IMR-90 (cell line): ENCODE measurements at regions not wholly inside any gene's neighbourhood (a gene's known extent, or its start where the extent isn't known, plus 50 kb on each side); places are given as distances from the start of the nearest gene placed in this dataset.

Experiments
- ATAC-seq: fragments of 200-7000 bp; cut with Tn5 transposase; 2 replicates; pipeline ENCODE4 v1.9.1; 2020; ENCODE audit warnings: low read depth, mild to moderate bottlenecking, moderate library complexity
- BruUV-seq: library from RNA; stranded (reverse); fragments of 400-500 nt; replicated peaks from 2 replicates; lab custom pipeline; 2021; lab: Mats Ljungman, UMichigan
- CTCF ChIA-PET: fragments of 300-600 bp; formaldehyde crosslinking; extraction: SDS; loops from one replicate; lab custom pipeline; 2021; ENCODE audit warnings: antibody characterized with exemption; lab: Yijun Ruan, JAX
- POLR2A ChIA-PET: fragments of 300-600 bp; sonication (Branson Sonifier 250); formaldehyde crosslinking; loops from one replicate; lab custom pipeline; 2022; ENCODE audit warnings: antibody characterized with exemption; ENCODE audit not compliant: unreplicated experiment; lab: Charles Lee
- DNase-seq: peaks from one replicate; pipeline ENCODE4 v3.0.0; 2013
- H2AFZ ChIP-seq: replicated peaks from 2 replicates; pipeline ENCODE3; 2013; ENCODE audit warnings: low read length, mild to moderate bottlenecking; ENCODE audit not compliant: poor library complexity
- H2AK5ac ChIP-seq: 2 replicates; pipeline ENCODE4 v1.6.1; 2013; ENCODE audit warnings: low read depth, low read length, inconsistent platforms
- H2AK9ac ChIP-seq: replicated peaks from 2 replicates; pipeline ENCODE3; 2013; ENCODE audit warnings: mild to moderate bottlenecking, low read depth, low read length, moderate library complexity; ENCODE audit not compliant: poor library complexity
- H2BK120ac ChIP-seq: 2 replicates; pipeline ENCODE4 v1.6.1; 2013; ENCODE audit warnings: low read depth, low read length, inconsistent platforms
- H2BK15ac ChIP-seq: 3 replicates; pipeline ENCODE4 v1.6.1; 2013; ENCODE audit warnings: low read depth, low read length, inconsistent platforms
- H2BK20ac ChIP-seq: 2 replicates; pipeline ENCODE4 v1.6.1; 2013; ENCODE audit warnings: low read depth, mild to moderate bottlenecking, inconsistent platforms, low read length, moderate library complexity
- H2BK5ac ChIP-seq: 2 replicates; pipeline ENCODE4 v1.6.1; 2013; ENCODE audit warnings: mild to moderate bottlenecking, low read depth, low read length, inconsistent platforms; ENCODE audit not compliant: poor library complexity, severe bottlenecking
- H3K14ac ChIP-seq: replicated peaks from 2 replicates; pipeline ENCODE4 v1.6.1; 2013; ENCODE audit warnings: low read depth, low read length, inconsistent platforms
- H3K18ac ChIP-seq: 2 replicates; pipeline ENCODE4 v1.6.1; 2013; ENCODE audit warnings: low read depth, low read length, control low read depth
- H3K23ac ChIP-seq: 2 replicates; pipeline ENCODE4 v1.6.1; 2013; ENCODE audit warnings: low read depth, low read length, inconsistent platforms
- H3K27ac ChIP-seq: 2 replicates; pipeline ENCODE4 v1.5.1; 2013; ENCODE audit warnings: mild to moderate bottlenecking, control low read depth, low read length; ENCODE audit not compliant: insufficient read depth
- H3K27me3 ChIP-seq: 2 replicates; pipeline ENCODE4 v1.6.1; 2013; ENCODE audit warnings: low read length; ENCODE audit not compliant: control insufficient read depth, insufficient read depth
- H3K36me3 ChIP-seq: 2 replicates; pipeline ENCODE4 v1.6.1; 2013; ENCODE audit warnings: low read length, mixed read lengths; ENCODE audit not compliant: control insufficient read depth, insufficient read depth
- H3K4ac ChIP-seq: 2 replicates; pipeline ENCODE4 v1.6.1; 2013; ENCODE audit warnings: low read depth, low read length, inconsistent platforms
- H3K4me1 ChIP-seq: 2 replicates; pipeline ENCODE4 v1.6.1; 2013; ENCODE audit warnings: low read length, mixed read lengths; ENCODE audit not compliant: control insufficient read depth, insufficient read depth
- H3K4me2 ChIP-seq: 2 replicates; pipeline ENCODE4 v1.6.1; 2013; ENCODE audit warnings: low read depth, mild to moderate bottlenecking, control low read depth, low read length, moderate library complexity
- H3K4me3 ChIP-seq: 2 replicates; pipeline ENCODE4 v1.5.1; 2013; ENCODE audit warnings: low read depth, mild to moderate bottlenecking, control low read depth, low read length, moderate library complexity; ENCODE audit not compliant: insufficient read depth
- H3K56ac ChIP-seq: 2 replicates; pipeline ENCODE4 v1.6.1; 2013; ENCODE audit warnings: low read length, inconsistent platforms; ENCODE audit not compliant: insufficient read depth; ENCODE audit errors: extremely low read depth
- H3K79me1 ChIP-seq, 2 experiments: 2 replicates each; pipeline ENCODE4 v1.6.1; 2013; ENCODE audit warnings: low read length in 2 of 2, inconsistent platforms in 1 of 2, low read depth in 1 of 2
- H3K9ac ChIP-seq: 2 replicates; pipeline ENCODE4 v1.6.1; 2013; ENCODE audit warnings: low read depth, low read length, control low read depth
- H3K9me1 ChIP-seq: 2 replicates; pipeline ENCODE4 v1.6.1; 2013; ENCODE audit warnings: low read length, inconsistent platforms; ENCODE audit not compliant: insufficient read depth
- H3K9me3 ChIP-seq: 2 replicates; pipeline ENCODE4 v1.6.1; 2013; ENCODE audit warnings: low read length; ENCODE audit not compliant: control insufficient read depth, insufficient read depth
- H4K20me1 ChIP-seq: 2 replicates; pipeline ENCODE4 v1.6.1; 2013; ENCODE audit warnings: low read length, inconsistent platforms; ENCODE audit not compliant: insufficient read depth
- H4K5ac ChIP-seq: 2 replicates; pipeline ENCODE4 v1.6.1; 2013; ENCODE audit warnings: mild to moderate bottlenecking, low read depth, low read length, control low read depth
- H4K8ac ChIP-seq, 2 experiments: 2 replicates each; pipeline ENCODE4 v1.6.1; 2013; ENCODE audit warnings: low read depth in 2 of 2, low read length in 2 of 2, control low read depth in 1 of 2, inconsistent platforms in 1 of 2
- H4K91ac ChIP-seq: 2 replicates; pipeline ENCODE4 v1.6.1; 2013; ENCODE audit warnings: low read depth, low read length, inconsistent platforms; ENCODE audit not compliant: insufficient read depth
- MXI1 ChIP-seq: IDR thresholded peaks from 2 replicates; pipeline ENCODE4 v1.6.1; 2012; ENCODE audit warnings: low read depth, mild to moderate bottlenecking, low read length, moderate library complexity, borderline replicate concordance
- NFE2L2 ChIP-seq: fragments of 150-350 bp; IDR thresholded peaks from 2 replicates; pipeline ENCODE4 v1.6.1; 2016; ENCODE audit warnings: low read depth, mild to moderate bottlenecking, low read length
- RCOR1 ChIP-seq: IDR thresholded peaks from 2 replicates; pipeline ENCODE4 v1.6.1; 2012; ENCODE audit warnings: mild to moderate bottlenecking, low read length, improper control_type of control experiment; ENCODE audit not compliant: insufficient replicate concordance
- RFX5 ChIP-seq: IDR thresholded peaks from 2 replicates; pipeline ENCODE4 v1.8.0; 2012; ENCODE audit warnings: low read depth, mild to moderate bottlenecking, low read length, moderate library complexity
- WGBS, 2 experiments: methylation state at CpG; one replicate each; pipeline versions ENCODE4 v1.1.5 to v1.1.7; 2013; ENCODE audit warnings: missing lambda C conversion rate in 2 of 2; ENCODE audit not compliant: insufficient read length in 1 of 2; ENCODE audit errors: extremely low coverage in 2 of 2; 5-methylcytosine and 5-hydroxymethylcytosine counted together
- dilution Hi-C: fragments of 300-500 bp; cut with HindIII; formaldehyde crosslinking; loops from one replicate; pipeline ENCODE4 v1.14.3; 2018; ENCODE audit warnings: low sequenced_read_pairs; ENCODE audit not compliant: unreplicated experiment
- in situ Hi-C: fragments of 300-500 bp; cut with MboI; formaldehyde crosslinking; loops from 3 replicates; pipeline ENCODE4 v1.14.3; 2019; ENCODE audit warnings: low sequenced_read_pairs, inconsistent platforms, mixed read lengths
- intact Hi-C: fragments of 100-400 bp; cut with micrococcal nuclease; formaldehyde crosslinking; loops from 2 replicates; pipeline ENCODE4 v1.10.0; 2022
- TF ChIP-seq, protein P1 (sequence below): fragments of 150-350 bp; IDR thresholded peaks from 2 replicates; pipeline ENCODE4 v1.6.1; 2017; ENCODE audit warnings: mild to moderate bottlenecking, antibody characterized with exemption, low read length, low read depth

DNA sequence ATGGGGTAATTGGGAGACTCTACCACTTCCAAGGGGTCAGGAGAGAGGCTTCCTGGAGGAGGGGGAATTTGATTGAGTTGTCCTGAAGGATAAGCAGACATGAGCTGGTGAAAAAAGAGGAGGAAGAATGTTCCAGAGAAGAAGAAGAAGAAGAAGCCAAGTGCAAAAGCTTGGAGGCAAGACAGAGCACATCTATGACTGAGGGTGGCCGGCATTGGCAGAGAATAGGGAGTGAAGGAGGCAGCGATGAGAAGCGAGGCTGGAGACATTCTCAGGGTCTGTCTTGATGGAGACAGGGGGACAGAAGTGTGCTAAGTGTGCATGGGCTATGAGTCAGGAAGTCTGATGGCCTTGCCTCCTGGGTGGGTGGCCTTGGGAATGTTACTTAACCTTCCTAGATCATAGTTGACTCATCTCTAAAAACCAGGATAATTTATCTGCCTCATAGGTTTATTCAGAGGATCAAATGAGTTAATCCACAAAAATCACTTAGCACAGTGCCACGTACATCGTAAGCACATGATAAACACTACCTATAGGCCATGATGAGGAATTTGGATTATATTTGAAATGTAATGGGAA lies 171.7 kb downstream of the ABCC12 start:
- CTCF ChIA-PET, result no interaction called here

More for the DNA sequence above, 171.7 kb downstream of the ABCC12 start:
- intact Hi-C loops (no loop called here), in situ Hi-C loops (no loop called here), dilution Hi-C loops (no loop called here)
- H3K23ac ChIP-seq, result no peak overlapping the region
- H3K9ac ChIP-seq, result no peak overlapping the region
- H4K5ac ChIP-seq, result no peak overlapping the region
- H3K4me1 ChIP-seq, result no peaks in the 10 kb centered on the region
- no peaks in the 10 kb centered on the region for H3K79me1 ChIP-seq
- no peaks in the 10 kb centered on the region for H3K9me3 ChIP-seq
- no peak overlapping the region for H2AK5ac ChIP-seq
- BruUV-seq, result no TSS peak
- H2BK20ac ChIP-seq, result no peak overlapping the region
- H2AFZ ChIP-seq, result no peak overlapping the region
- no peak overlapping the region for H2BK120ac ChIP-seq
- DNase-seq (no peak), ATAC-seq (no peak)
- H3K27me3 ChIP-seq, result peaks cover 5% of the 10 kb centered on the region
- no peak overlapping the region for H3K18ac ChIP-seq
- H4K8ac ChIP-seq, result no peak overlapping the region
- H3K56ac ChIP-seq, result no peak overlapping the region
- H3K4me3 ChIP-seq, result no peak overlapping the region
- H3K4ac ChIP-seq, result no peak overlapping the region
- no peak overlapping the region for H3K14ac ChIP-seq
- H4K91ac ChIP-seq, result no peak overlapping the region
- H3K27ac ChIP-seq, result no peak overlapping the region
- no peaks in the 10 kb centered on the region for H3K9me1 ChIP-seq
- no peak overlapping the region for H2BK15ac ChIP-seq
- POLR2A ChIA-PET, result no interaction called here
- WGBS, 2 experiments, result no CpG with 5 or more reads among the region's 5 CpGs
- H2AK9ac ChIP-seq, result no peak overlapping the region
- no peaks in the 10 kb centered on the region for H4K20me1 ChIP-seq
- TF ChIP-seq RCOR1 (no peak), NFE2L2 (no peak), MXI1 (no peak), RFX5 (no peak)
- TF ChIP-seq, protein P1, sequence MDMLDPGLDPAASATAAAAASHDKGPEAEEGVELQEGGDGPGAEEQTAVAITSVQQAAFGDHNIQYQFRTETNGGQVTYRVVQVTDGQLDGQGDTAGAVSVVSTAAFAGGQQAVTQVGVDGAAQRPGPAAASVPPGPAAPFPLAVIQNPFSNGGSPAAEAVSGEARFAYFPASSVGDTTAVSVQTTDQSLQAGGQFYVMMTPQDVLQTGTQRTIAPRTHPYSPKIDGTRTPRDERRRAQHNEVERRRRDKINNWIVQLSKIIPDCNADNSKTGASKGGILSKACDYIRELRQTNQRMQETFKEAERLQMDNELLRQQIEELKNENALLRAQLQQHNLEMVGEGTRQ, result no peak
- H2BK5ac ChIP-seq, result no peak overlapping the region
- H3K36me3 ChIP-seq, result no peaks in the 10 kb centered on the region
- no peak overlapping the region for H3K4me2 ChIP-seq
